ENCODE measurements at regions not wholly inside any gene's neighbourhood (a gene's known extent, or its start where the extent isn't known, plus 50 kb on each side); places are given as distances from the start of the nearest gene placed in this dataset.

GRCh38 chr13:34583181-34583580, 358.9 kb upstream of the NBEA start:
- peaks cover 2% of the 10 kb centered on the region for H3K9me3 Mint-ChIP-seq (ENCODE audit: insufficient read depth)
- H4K20me1 ChIP-seq (ENCODE audit: control insufficient read depth, insufficient read depth, low read length, poor library complexity, severe bottlenecking) = no peaks in the 10 kb centered on the region
- no peaks in the 10 kb centered on the region for H3K79me2 ChIP-seq (ENCODE audit: control insufficient read depth, insufficient read depth, low read length)
- no peak for ATAC-seq (ENCODE audit: low read depth)
- H3K4me1 ChIP-seq (ENCODE audit: control insufficient read depth in 2 of 2, insufficient read depth in 2 of 2, low read length in 2 of 2) = no peaks in the 10 kb centered on the region
- H3K4me3 Mint-ChIP-seq = no peak overlapping the region
- intact Hi-C loops (cut with micrococcal nuclease) = no loop called here
- no peaks in the 10 kb centered on the region for H3K27me3 ChIP-seq (replicated peaks in 1 of 4; ENCODE audit: control extremely low read depth in 1 of 4, control insufficient read depth in 3 of 4, insufficient read depth in 4 of 4, low read length in 3 of 4)
- no peak overlapping the region for H3K27ac Mint-ChIP-seq
- H3K9me3 ChIP-seq (ENCODE audit: control extremely low read depth in 1 of 3, control insufficient read depth in 2 of 3, insufficient read depth in 1 of 3, low read length in 2 of 3) = peaks cover 0 to 5% (median 0%) of the 10 kb centered on the region in 3 donors
- TF ChIP-seq EZH2 (IDR thresholded peaks at IDR 0.05; ENCODE audit: borderline replicate concordance, insufficient read depth, low read depth, low read length, poor library complexity, severe bottlenecking) (no peak), CTCF (IDR thresholded peaks at IDR 0.05) (no peak)
- no CpG with 5 or more reads among the region's 1 CpG for WGBS (ENCODE audit: insufficient coverage)
- no peak overlapping the region for H3K4me3 ChIP-seq (ENCODE audit: control extremely low read depth in 1 of 5, extremely low read depth in 1 of 5, insufficient read depth in 1 of 5, low read depth in 2 of 5, low read length in 4 of 5)
- H3K9ac ChIP-seq (ENCODE audit: low read length) = no peak overlapping the region
- H3K27me3 Mint-ChIP-seq = no peaks in the 10 kb centered on the region
- no peaks in the 10 kb centered on the region for H3K4me1 Mint-ChIP-seq
- no peak overlapping the region for H2AFZ ChIP-seq (ENCODE audit: insufficient read depth, low read depth, low read length, poor library complexity, severe bottlenecking)
- no peak overlapping the region for H3K27ac ChIP-seq (ENCODE audit: low read length in 2 of 2)
- CTCF ChIA-PET = no interaction called here
- H3K4me2 ChIP-seq (replicated peaks; ENCODE audit: low read depth, low read length, poor library complexity, severe bottlenecking) = no peak overlapping the region
- no peak for DNase-seq
- POLR2A ChIA-PET = no interaction called here
- H3K36me3 ChIP-seq (replicated peaks in 1 of 2; ENCODE audit: control extremely low read depth in 1 of 2, control insufficient read depth in 1 of 2, extremely low read depth in 1 of 2, insufficient read depth in 2 of 2, low read length in 1 of 2) = no peaks in the 10 kb centered on the region

- intact Hi-C loops (cut with micrococcal nuclease) = no loop called here
- H3K4me3 Mint-ChIP-seq = no peak overlapping the region
- Histone ChIP-seq H3K4me1 (ENCODE audit: control insufficient read depth in 2 of 2, insufficient read depth in 2 of 2, low read length in 2 of 2) (no peaks in the 10 kb centered on the region), H2AFZ (ENCODE audit: insufficient read depth, low read depth, low read length, poor library complexity, severe bottlenecking) (no peak overlapping the region), H3K79me2 (ENCODE audit: control insufficient read depth, insufficient read depth, low read length) (no peaks in the 10 kb centered on the region), H4K20me1 (ENCODE audit: control insufficient read depth, insufficient read depth, low read length, poor library complexity, severe bottlenecking) (no peaks in the 10 kb centered on the region), H3K36me3 (replicated peaks in 1 of 2; ENCODE audit: control extremely low read depth in 1 of 2, control insufficient read depth in 1 of 2, extremely low read depth in 1 of 2, insufficient read depth in 2 of 2, low read length in 1 of 2) (no peaks in the 10 kb centered on the region), H3K9me3 (ENCODE audit: control extremely low read depth in 1 of 3, control insufficient read depth in 2 of 3, insufficient read depth in 1 of 3, low read length in 2 of 3) (peaks cover 0 to 8% (median 0%) of the 10 kb centered on the region in 3 donors), H3K4me3 (ENCODE audit: control extremely low read depth in 1 of 5, extremely low read depth in 1 of 5, insufficient read depth in 1 of 5, low read depth in 2 of 5, low read length in 4 of 5) (no peak overlapping the region), H3K4me2 (replicated peaks; ENCODE audit: low read depth, low read length, poor library complexity, severe bottlenecking) (no peak overlapping the region), H3K27ac (ENCODE audit: low read length in 2 of 2) (no peak overlapping the region), H3K27me3 (replicated peaks in 1 of 4; ENCODE audit: control extremely low read depth in 1 of 4, control insufficient read depth in 3 of 4, insufficient read depth in 4 of 4, low read length in 3 of 4) (no peaks in the 10 kb centered on the region), H3K9ac (ENCODE audit: low read length) (no peak overlapping the region)
- H3K9me3 Mint-ChIP-seq (ENCODE audit: insufficient read depth) = peaks cover 2% of the 10 kb centered on the region
- ChIA-PET CTCF (no interaction called here), POLR2A (no interaction called here)
- DNase-seq (no peak), ATAC-seq (ENCODE audit: low read depth) (no peak)
- no peaks in the 10 kb centered on the region for H3K27me3 Mint-ChIP-seq
- no peaks in the 10 kb centered on the region for H3K4me1 Mint-ChIP-seq
- 100% methylated on average over 1 of the region's 3 CpGs for WGBS (ENCODE audit: insufficient coverage)
- TF ChIP-seq EZH2 (IDR thresholded peaks at IDR 0.05; ENCODE audit: borderline replicate concordance, insufficient read depth, low read depth, low read length, poor library complexity, severe bottlenecking) (no peak), CTCF (IDR thresholded peaks at IDR 0.05) (no peak)
- no peak overlapping the region for H3K27ac Mint-ChIP-seq
Measured at GRCh38 chr13:34587576-34587975, 354.5 kb upstream of the NBEA start.
